NCI-H446 (cell line): ENCODE measurements at regions not wholly inside any gene's neighbourhood (a gene's known extent, or its start where the extent isn't known, plus 50 kb on each side); places are given as distances from the start of the nearest gene placed in this dataset.
"Not testable (repeated sequence)": the region's sequence is repeated elsewhere in the genome, so short reads cannot be mapped to it uniquely, and the experiment has no call there.

Experiments
- DNase-seq, 2 experiments: peaks; one replicate each; lab custom pipeline; 2025; lab: John Stamatoyannopoulos, UW

- DNase-seq: not testable (repeated sequence)
Observed at GRCh38 chr9:41273549-41274267, 84.6 kb upstream of the ZNG1F start.

DNA sequence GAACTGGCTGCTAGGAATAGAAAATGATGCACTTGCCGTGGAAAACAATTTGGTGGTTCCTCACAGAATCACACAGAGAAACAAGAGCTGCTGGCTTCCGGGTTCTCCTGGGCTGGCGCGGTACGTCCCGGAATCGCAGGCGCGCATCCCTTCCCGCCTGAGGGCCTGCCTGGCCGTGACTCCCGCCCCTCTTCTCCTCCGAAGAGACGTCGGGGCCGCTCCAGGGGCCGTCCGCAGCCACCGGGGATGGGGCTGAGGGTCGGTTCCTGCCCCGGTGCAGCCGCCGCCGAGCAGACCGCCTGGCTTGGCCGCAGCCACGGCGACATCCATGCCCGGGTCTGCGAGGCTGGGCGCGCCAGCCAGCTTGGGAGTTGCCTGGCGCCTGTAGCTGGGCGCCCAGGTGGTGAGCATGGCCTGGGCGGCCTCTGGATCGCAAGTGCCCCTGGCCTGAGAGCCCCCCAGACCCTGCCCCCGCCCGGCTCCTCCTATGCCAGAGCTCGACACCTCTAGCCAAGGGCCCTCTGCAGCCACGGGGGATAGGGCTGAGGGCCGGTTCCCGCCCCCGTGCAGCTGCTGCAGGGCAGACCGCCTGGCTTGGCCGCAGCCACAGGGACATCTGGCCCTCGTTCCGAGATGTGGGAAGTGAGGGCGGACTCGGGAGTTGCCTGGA, 83.9 kb upstream of the ZNG1F start:
- not testable (repeated sequence) for DNase-seq

DNA sequence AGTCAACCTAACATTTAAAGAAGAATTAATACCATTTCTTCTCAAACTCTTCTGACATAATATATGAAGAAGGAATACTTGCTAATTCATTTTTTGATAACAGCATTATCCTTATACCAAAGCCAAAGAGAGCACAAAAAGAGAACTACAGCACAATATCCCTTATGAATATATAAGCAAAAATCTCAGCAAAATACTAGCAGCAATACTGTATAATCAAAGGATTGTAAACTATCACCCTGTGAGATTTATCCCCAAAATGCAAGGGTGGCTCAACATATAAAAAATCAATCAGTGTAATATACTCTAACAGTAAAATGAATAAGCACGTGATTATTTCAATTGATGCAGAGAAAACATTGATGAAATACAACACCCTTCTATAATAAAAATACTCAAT, 81.9 kb upstream of the ZNG1F start:
- DNase-seq: not testable (repeated sequence)

GRCh38 chr9:41269471-41269870, 80.4 kb upstream of the ZNG1F start:
- not testable (repeated sequence) for DNase-seq

GRCh38 chr9:41269054-41269453, 79.9 kb upstream of the ZNG1F start:
- not testable (repeated sequence) for DNase-seq

DNA sequence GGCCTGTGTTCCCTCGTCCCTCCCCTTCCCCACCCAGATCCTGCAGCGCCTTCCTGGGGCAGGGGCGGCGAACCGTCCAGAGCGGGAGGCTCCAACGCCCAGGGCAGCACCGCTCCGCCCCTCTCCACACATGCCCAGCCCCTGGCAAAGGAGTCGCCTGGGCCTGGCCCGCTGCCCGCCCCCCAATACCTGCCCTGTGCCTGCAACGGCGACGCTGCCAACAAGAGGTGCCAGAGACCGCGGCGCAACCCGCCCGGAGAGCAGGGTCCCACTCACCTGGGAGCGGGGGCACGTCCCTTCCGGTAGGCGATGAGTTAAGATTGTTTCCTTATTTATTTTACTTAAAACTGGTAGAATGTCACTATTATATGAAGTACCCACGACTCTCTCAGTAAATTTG, 77.5 kb upstream of the ZNG1F start:
- not testable (repeated sequence) for DNase-seq

DNA sequence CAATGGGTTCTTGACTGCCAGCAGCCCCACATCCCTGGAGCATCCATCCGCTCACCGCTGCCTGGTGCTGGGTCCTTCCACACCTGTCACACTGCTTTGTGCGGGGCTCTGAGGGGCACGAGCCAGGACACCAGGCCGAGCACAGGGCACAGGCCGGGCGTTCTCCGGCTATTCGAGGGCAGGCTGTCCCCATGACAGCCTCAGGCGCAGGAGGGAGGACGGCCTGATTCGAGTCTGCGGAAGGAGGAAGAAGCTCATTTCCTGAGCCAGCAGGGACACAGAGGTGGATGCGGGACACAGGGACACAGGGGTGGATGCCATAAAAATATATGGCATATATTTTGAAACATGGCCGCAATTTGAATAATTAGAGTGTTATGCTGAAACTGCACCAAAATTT, 76.9 kb upstream of the ZNG1F start:
- not testable (repeated sequence) for DNase-seq

GRCh38 chr9:41251973-41252372, 62.9 kb upstream of the ZNG1F start:
- DNase-seq: not testable (repeated sequence)

DNA sequence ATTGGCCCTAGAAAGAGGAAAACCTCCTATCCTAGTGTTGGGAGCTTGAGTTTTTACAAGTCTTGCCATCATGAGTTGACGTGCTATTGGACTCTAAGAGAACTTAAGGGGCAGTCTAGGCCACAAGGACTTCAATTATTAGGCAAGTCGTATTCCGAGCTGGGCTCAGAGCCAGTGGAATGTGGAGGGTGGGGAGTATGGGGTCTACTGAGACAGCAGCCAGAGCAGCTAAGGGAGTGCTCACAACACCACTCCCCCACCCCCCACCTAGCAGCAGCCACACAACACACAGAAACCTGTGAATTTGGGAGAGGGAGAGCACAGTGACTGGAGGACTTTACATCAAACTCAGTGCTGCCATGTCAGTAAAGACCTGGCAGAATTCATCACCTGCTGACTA, 62.0 kb upstream of the ZNG1F start:
- DNase-seq: not testable (repeated sequence)

GRCh38 chr9:41246702-41247101, 57.6 kb upstream of the ZNG1F start:
- DNase-seq: not testable (repeated sequence)
